ENCODE measurements at regions not wholly inside any gene's neighbourhood (a gene's known extent, or its start where the extent isn't known, plus 50 kb on each side); places are given as distances from the start of the nearest gene placed in this dataset.
"Not testable (repeated sequence)": the region's sequence is repeated elsewhere in the genome, so short reads cannot be mapped to it uniquely, and the experiment has no call there.

DNA sequence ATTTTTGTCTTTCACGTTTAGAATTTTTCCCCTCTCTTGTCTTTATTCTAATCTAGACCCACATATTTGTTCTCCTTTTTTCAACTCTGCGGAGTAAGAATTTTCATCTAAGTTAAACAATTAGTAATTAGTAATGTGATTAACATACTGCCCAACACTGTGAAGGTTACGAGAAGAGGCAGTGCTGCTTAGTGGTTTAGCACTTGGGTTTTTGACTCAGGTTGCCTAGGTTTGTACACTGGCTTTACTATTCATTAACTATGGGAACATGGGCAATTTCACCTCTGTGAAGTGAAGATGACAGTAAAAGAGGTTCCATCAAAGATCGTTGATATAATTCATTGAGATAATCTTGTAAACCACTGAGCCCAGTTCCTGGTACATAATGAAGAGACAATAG, 82.2 kb upstream of the PNPT1 start:
- CTCF ChIA-PET = interaction anchor here (1.6 kb wide), 1 partner anchor 185 kb away, joined by 5 read pairs; no protein-coding TSS in a partner anchor
- ATAC-seq (peak; percentile 50; the same call in 2 of the 3 replicates), DNase-seq (ENCODE audit: low read depth, low spot score) (no peak), FAIRE-seq (no peak)
- TF ChIP-seq BRCA1 (IDR thresholded peaks at IDR 0.05; ENCODE audit: low read depth, low read length) (no peak), MYC (IDR thresholded peaks at IDR 0.05; ENCODE audit: insufficient read depth, insufficient read length, insufficient replicate concordance, low read length, severe bottlenecking) (no peak), LARP7 (IDR thresholded peaks at IDR 0.05) (no peak), ZNF217 (IDR thresholded peaks at IDR 0.05) (no peak), SMAD1 (IDR thresholded peaks at IDR 0.05; ENCODE audit: low read depth, partially characterized antibody) (no peak)
- Histone ChIP-seq H3K9me3 (replicated peaks; ENCODE audit: control insufficient read depth, insufficient read depth, low read length) (no peaks in the 10 kb centered on the region), H4K20me1 (ENCODE audit: control insufficient read depth, insufficient read depth) (no peaks in the 10 kb centered on the region), H3K79me2 (ENCODE audit: control insufficient read depth, insufficient read depth, low read length) (no peaks in the 10 kb centered on the region), H3K4me1 (ENCODE audit: control insufficient read depth, insufficient read depth, low read length) (no peaks in the 10 kb centered on the region), H3K4me2 (ENCODE audit: control insufficient read depth, insufficient read depth) (no peak overlapping the region), H3K9ac (ENCODE audit: control insufficient read depth, insufficient read depth, low read length) (no peak overlapping the region), H3K27me3 (replicated peaks in 1 of 2; ENCODE audit: control insufficient read depth in 2 of 2, insufficient read depth in 2 of 2, low read length in 1 of 2) (no peaks in the 10 kb centered on the region), H2AFZ (ENCODE audit: control insufficient read depth, low read depth, low read length) (no peak overlapping the region), H3K36me3 (ENCODE audit: control insufficient read depth in 2 of 2, insufficient read depth in 2 of 2, low read length in 1 of 2) (no peaks in the 10 kb centered on the region), H3K4me3 (no peak overlapping the region), H3K27ac (ENCODE audit: control insufficient read depth, insufficient read depth) (no peak overlapping the region)
- BruUV-seq (replicated peaks) = no TSS peak
- POLR2A ChIA-PET = no interaction called here
- intact Hi-C loops (cut with micrococcal nuclease; ENCODE audit: unreplicated experiment) = no loop called here
- in situ Hi-C loops (cut with MboI) = no loop called here
- 0% methylated on average over 4 of the region's 4 CpGs for WGBS (ENCODE audit: insufficient coverage, insufficient replicate concordance, low lambda C conversion rate, missing lambda C conversion rate)
- RAD21 ChIA-PET (ENCODE audit: unreplicated experiment) = interaction anchor here (1.5 kb wide), 1 partner anchor 186 kb away, joined by 3 read pairs; no protein-coding TSS in a partner anchor
- SMC1A ChIA-PET (ENCODE audit: uncharacterized antibody, unreplicated experiment) = no interaction called here

DNA sequence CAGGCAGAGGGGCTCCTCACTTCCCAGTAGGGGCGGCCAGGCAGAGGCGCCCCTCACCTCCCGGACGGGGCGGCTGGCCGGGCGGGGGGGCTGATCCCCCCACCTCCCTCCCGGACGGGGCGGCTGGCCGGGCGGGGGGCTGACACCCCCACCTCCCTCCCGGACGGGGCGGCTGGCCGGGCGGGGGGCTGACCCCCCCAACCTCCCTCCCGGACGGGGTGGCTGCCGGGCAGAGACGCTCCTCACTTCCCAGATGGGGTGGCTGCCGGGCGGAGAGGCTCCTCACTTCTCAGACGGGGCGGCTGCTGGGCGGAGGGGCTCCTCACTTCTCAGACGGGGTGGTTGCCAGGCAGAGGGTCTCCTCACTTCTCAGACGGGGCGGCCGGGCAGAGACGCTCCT, 80.0 kb upstream of the PNPT1 start:
- H4K20me1 ChIP-seq (ENCODE audit: control insufficient read depth, insufficient read depth); ATAC-seq; RAD21 ChIA-PET (ENCODE audit: unreplicated experiment); DNase-seq (ENCODE audit: low read depth, low spot score); H3K4me2 ChIP-seq (ENCODE audit: control insufficient read depth, insufficient read depth); SMC1A ChIA-PET (ENCODE audit: uncharacterized antibody, unreplicated experiment); H3K9me3 ChIP-seq (replicated peaks; ENCODE audit: control insufficient read depth, insufficient read depth, low read length); H3K4me1 ChIP-seq (ENCODE audit: control insufficient read depth, insufficient read depth, low read length); H3K79me2 ChIP-seq (ENCODE audit: control insufficient read depth, insufficient read depth, low read length); intact Hi-C loops (cut with micrococcal nuclease; ENCODE audit: unreplicated experiment); H3K36me3 ChIP-seq (ENCODE audit: control insufficient read depth in 2 of 2, insufficient read depth in 2 of 2, low read length in 1 of 2); BruUV-seq (replicated peaks); POLR2A ChIA-PET; H3K4me3 ChIP-seq; FAIRE-seq; H3K27me3 ChIP-seq (replicated peaks in 1 of 2; ENCODE audit: control insufficient read depth in 2 of 2, insufficient read depth in 2 of 2, low read length in 1 of 2); H3K9ac ChIP-seq (ENCODE audit: control insufficient read depth, insufficient read depth, low read length); H3K27ac ChIP-seq (ENCODE audit: control insufficient read depth, insufficient read depth); in situ Hi-C loops (cut with MboI); H2AFZ ChIP-seq (ENCODE audit: control insufficient read depth, low read depth, low read length): not testable (repeated sequence)
- WGBS (ENCODE audit: insufficient coverage, insufficient replicate concordance, low lambda C conversion rate, missing lambda C conversion rate) = no CpG with 5 or more reads among the region's 31 CpGs
- CTCF ChIA-PET = interaction anchor here (0.5 kb wide), 1 partner anchor 68 kb away, joined by 3 read pairs; no protein-coding TSS in a partner anchor
